CD4-positive, alpha-beta T cell treated with Interleukin-17A for 4 hours (primary cell): ENCODE measurements at regions not wholly inside any gene's neighbourhood (a gene's known extent, or its start where the extent isn't known, plus 50 kb on each side); places are given as distances from the start of the nearest gene placed in this dataset.

Experiments used
- DNase-seq: peaks from one replicate; pipeline ENCODE4 v3.0.0-alpha.2; 2020; ENCODE audit warnings: mixed read lengths

GRCh38 chr11:79894111-79894510 lies 453.3 kb upstream of the TENM4 start:
- no peak for DNase-seq

DNA sequence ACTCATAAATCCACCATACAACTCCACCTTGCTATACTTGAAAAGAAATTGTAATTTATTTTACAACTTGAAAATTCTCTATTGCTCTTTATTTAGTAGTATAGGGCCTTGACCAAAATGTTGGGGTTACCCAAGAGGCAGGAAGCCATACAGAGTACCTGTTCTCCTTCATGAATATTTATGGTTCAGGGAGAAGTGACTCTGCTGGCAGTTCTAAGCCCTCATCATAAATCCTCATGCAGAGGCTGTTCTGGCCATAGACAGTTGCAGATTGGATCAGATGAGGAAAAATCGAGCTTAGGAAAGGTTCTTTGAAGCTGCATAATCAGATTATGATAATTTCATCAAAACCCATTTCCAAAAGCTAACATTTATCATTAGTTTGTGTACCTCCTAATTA lies 449.4 kb upstream of the TENM4 start:
- no peak for DNase-seq

DNA sequence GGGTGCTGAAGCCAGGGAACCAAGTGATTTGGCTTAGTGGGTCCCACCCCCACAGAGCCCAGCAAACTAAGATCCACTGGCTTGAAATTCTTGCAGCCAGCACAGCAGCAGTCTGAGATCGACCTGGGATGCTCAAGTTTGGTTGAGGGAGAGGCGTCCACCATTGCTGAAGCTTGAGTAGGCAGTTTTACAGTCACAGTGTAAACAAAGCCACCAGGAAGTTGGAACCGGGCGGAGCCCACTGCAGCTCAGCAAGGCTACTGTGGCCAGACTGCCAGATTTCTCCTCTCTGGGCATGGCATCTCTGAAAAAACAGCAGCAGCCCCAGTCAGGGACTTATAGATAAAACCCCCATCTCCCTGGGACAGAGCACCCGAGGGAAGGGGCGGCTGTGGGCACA lies 424.1 kb upstream of the TENM4 start:
- DNase-seq = no peak

DNA sequence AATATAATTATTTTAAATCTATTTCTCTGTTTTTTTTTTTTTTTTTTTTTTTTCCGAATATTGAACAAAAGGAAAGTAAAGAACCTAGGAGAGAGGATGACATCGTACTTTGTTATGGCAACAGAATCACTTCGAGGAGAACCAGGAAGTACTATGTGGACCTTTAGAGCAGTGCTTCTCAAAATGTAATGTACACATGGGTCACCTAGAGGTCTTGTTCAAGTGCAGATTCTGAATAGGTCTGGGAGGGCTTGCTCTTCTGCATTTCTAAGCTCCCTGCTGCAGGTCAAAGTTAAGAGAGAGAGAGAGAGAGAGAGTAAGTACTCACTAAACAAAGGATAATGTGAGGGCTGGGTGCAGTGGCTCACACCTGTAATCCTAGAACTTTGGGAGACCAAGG lies 419.5 kb upstream of the TENM4 start:
- DNase-seq = no peak

DNA sequence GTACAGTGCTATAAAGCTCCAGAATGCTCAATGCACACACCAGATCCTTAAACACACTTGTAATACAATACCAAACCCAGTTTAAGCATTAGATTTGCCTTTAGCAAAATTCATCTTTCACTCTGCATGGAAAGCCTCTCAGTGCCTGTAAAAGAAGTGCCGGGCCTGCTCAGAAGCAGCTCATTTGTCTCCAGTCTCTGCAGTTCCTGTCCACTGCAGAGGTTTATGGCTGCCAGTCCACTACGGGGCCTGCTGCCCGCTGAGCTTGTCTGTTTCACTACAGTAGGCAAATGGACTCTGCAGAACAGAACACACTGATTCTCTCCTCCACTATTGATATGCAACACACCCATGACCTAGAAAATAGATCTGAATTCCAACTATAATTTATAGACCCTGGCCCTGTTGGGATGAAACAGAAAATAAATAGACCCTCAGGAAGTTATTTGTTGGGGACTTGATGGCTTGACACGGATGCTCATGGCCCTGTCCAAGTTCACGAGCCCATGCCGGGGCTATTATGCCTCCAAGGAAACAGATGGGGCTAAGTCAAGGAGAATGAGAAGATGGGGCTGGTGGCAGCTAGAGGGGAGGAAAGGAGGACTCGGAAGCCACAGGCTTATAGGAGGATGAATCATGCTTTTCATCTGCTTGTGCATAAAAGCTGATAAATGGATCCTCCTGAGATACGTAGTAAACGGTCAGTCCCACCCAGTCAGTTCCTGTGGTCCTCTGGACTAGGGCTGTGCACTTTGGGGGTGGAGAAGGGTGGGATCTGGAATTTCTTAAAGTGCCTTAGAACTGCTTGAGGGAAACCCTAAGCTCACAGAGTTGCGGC lies 416.8 kb upstream of the TENM4 start:
- DNase-seq = no peak

DNA sequence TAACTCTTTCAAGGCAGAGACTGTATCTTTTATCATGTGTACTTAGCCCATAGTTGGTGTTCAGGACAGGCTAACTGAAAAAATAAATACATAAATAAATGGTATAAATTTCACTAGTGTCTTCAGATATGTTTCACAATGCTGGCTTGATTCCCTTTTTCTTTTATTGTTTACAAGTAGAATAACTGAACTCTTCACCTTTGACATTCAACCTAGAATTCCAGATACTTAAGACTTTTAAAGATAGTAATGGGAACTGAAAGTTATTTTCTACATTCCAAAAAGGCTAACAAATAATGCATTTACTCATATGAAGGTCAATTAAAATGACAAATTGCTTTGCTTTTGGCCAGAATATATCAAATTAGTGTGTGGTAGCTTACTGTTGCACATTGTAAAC lies 411.3 kb upstream of the TENM4 start:
- no peak for DNase-seq

DNA sequence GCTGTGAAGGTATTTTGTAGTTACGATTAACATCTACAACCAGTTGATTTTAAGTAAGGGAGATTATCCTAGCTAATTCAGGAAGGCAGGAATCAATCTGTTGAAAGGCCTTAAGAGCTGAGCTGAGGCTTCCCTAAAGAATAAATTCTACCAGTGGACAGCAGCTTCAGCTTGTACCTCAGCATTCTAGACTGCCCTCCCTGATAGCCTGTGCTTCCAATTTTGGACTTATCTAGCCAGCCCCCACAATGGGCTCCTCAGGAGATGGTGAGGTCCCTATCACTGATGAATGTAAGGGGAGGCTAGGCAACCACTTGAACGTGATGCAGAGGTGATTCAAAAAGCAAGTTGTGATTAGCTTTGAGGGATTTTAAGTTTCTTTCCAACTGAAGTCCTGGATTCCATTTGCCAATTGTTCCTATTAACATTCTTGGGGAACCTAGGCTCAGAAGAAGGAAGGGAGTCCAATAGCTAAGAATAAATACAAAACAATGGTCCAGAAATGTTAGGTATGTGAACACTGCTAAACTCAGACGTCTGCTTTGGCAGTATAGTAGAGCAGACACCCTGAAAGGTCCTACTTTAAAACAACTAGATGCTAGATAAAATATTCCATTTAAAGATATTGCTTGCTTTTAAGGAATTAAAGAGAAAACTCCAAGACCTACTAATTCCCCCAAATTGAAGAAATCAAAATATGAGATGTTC lies 404.3 kb upstream of the TENM4 start:
- DNase-seq = no peak

- DNase-seq = no peak
Measured at GRCh38 chr11:79834015-79834414, 393.2 kb upstream of the TENM4 start.

DNA sequence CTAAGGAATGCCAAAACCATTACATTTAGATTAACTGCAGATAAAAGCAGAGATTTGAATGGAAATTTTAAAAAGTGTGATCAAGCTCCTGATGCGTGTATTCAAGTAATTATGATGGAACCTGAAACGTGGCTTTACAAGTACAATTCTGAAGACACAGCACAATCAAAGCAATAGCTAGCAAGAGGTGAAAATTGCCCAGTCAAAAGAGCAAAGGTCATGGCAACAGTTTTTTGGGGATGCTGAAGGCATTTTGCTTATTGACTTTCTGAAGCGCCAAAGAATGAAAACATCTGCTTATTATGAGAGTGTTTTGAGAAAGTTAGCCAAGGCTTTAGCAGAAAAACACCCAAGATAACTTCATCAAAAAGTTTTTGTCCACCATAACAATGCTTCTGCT lies 389.6 kb upstream of the TENM4 start:
- no peak for DNase-seq

GRCh38 chr11:79829891-79830290 lies 389.1 kb upstream of the TENM4 start:
- DNase-seq = no peak

DNA sequence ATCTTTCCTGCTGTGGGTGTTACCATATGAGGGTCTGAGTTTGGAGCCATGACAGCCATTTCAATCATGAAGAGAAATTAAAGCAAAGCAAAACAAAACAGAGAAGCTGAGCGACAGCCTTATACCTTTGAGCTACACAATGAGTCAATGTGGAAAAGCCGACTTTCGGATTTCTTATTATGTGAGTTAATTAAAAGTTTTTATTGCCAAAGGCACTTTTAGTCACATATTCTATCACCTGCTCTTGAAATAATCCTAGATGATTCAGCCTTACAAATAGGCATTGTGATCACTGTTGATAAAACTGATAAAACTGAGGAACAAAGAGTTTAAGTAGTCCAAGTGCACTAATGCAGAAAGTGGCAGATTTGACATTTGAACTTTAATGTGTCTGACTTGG lies 381.9 kb upstream of the TENM4 start:
- DNase-seq = no peak

- no peak for DNase-seq
Measured at GRCh38 chr11:79813551-79813950, 372.7 kb upstream of the TENM4 start.

- DNase-seq = no peak
Measured at GRCh38 chr11:79809487-79809886, 368.7 kb upstream of the TENM4 start.

DNA sequence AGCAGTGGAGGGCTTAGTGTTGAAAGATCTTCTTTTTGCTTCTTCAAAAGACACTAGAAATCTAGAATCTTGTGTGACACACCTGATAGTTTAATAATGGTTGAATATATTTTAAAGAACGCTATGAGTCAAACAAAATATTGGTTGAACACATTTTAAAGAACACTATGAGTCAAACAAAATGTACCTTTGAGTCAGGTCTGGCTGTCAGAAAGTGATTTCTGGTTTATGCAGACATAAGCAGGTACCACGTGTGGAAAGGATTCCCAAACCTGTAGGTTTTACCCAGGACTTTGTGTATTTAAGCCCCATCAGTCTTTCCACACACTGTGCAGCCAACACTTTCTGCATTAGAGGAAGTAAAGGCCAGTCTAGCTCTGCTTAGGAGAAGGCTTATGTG lies 366.7 kb upstream of the TENM4 start:
- DNase-seq = no peak

DNA sequence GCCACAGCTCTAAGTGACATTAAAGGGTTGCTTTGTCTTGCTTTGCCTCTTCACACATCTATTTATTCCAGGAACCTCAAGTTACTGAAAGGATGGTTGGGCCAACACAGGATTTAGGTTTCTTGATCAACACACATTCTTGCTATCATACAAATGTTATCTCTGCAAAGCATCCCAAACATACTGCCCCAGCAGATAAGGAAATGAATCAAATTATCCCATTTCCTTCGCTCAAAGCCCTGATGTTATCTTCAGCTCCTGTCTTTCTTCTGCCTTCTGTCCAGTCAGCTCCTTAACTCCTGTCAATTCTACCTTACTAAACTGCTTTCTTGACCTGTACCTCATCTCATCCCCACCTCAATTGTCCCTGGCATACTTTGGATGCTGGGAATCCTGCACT lies 355.9 kb upstream of the TENM4 start:
- DNase-seq = no peak

GRCh38 chr11:79794484-79795393 lies 353.9 kb upstream of the TENM4 start:
- DNase-seq = no peak

DNA sequence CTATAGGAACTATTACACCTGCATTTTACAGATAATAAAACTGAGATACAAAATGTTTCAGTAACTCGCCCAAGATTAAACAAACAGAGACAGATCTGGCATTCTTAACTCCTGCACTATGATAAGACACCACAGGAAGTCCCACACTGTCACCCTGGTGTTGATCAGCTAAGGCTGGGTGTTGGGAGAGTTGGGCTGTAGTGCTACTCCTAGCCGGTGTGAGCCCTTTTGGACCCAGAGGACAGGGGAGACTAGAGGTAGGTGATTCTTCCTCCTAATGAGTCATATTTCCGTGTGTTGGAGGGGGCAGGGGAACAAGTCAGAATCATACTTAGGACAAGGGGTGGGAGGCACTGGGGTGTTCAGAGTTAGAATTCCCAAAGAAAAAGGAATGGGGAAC lies 353.2 kb upstream of the TENM4 start:
- no peak for DNase-seq

GRCh38 chr11:79786961-79787360 lies 346.1 kb upstream of the TENM4 start:
- no peak for DNase-seq

DNA sequence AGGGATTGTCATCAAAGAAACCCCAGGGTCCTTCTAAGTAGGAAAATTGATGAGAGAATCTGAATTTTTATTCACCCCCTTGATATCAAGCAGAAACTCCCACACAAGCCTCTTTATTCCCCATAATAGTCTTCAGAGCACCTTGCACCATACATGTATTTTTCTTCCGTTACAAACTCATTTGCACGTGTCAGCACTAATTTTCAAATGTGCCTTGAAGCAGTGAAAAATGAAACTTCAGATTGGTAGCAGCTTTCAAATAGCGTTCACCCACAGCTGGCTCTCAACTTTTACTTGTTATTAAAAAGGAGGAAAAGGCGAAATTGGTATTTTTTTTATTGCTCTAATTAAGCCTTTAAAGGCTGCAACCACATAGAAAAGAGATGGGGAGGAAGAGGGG lies 343.0 kb upstream of the TENM4 start:
- DNase-seq = no peak

- no peak for DNase-seq
Measured at GRCh38 chr11:79768343-79768742, 327.5 kb upstream of the TENM4 start.

- no peak for DNase-seq
Measured at GRCh38 chr11:79762279-79762921, 321.6 kb upstream of the TENM4 start.

DNA sequence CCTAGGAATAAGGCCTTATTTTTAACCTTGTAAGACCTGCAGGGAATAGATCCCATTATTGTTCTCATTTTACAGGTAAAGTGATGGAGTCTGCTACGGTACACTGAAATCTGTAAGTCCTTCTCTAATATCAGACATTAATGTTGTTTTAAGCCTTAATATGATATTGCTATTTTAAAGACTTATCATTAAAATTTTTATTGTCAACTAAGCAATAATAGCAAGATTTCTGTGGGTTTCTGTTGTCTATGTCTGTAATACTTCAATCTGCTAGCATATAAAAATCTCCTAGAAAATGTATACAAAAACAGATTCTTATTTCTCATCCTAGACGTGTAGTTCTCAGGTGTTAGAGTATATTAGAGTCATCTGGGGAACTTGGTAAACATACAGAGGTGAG lies 317.5 kb upstream of the TENM4 start:
- no peak for DNase-seq

DNA sequence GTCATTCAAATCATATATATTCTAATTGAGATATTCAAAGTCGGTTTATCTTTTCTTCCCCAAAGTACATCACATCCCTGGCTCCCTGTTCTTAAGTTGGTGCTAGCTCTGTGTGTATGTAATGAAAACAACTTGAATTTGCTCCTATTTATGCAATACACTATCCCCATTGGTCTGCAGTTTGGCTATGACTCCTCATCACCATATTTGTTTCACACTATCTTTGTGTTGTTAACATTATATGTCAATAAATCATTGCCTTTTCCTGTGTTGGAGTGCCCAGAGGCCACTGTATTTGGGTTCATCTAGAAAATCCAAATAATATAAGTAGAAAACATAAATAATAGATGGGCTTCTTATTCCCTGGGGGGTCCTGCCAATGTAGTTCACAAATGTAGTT lies 306.6 kb upstream of the TENM4 start:
- DNase-seq = no peak
